ENCODE measurements at regions not wholly inside any gene's neighbourhood (a gene's known extent, or its start where the extent isn't known, plus 50 kb on each side); places are given as distances from the start of the nearest gene placed in this dataset.

DNA sequence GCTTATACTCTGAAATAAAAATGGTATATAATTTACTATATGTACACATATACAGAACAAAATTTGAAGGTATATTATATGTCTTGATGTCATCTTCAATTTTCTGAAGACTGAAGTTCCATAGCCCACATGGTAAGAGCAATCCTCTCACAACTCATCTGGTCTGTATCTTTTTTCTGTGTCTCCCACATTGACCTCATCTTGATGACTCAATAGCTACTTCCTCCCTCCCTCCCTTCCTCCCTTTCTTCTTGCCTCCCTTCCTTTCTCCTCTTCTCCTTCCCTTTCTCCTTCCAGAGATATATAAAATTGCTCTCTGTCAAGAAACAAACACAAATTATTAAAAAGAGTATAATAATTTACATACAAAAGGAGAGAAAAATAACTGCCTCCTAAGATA lies 268.5 kb downstream of the SQOR start:
- Mint-ChIP-seq H3K9me3 (peaks cover 0 to 9% of the 10 kb centered on the region in 2 experiments), H3K4me3 (no peak overlapping the region), H3K36me3 (ENCODE audit: insufficient read depth in 1 of 3, low read depth in 3 of 3) (peaks cover 0 to 1% (median 0%) of the 10 kb centered on the region in 3 experiments; a peak in 1 of 7 replicates), H3K27ac (no peak overlapping the region), H3K27me3 (ENCODE audit: low read depth) (no peaks in the 10 kb centered on the region; the same call in 1 of the 2 replicates), H3K4me1 (no peaks in the 10 kb centered on the region)
- no peak overlapping the region for H2BK15ac ChIP-seq (ENCODE audit: low read depth, low read length)
- H2AK5ac ChIP-seq (ENCODE audit: insufficient read length, low read length): no peak overlapping the region
- no peaks in the 10 kb centered on the region for H4K20me1 ChIP-seq (ENCODE audit: control insufficient read depth, insufficient read depth, insufficient read length)
- no peak overlapping the region for H3K18ac ChIP-seq (ENCODE audit: insufficient read length, low read depth, low read length)
- no peak overlapping the region for H2BK120ac ChIP-seq (ENCODE audit: low read depth, low read length, poor library complexity, severe bottlenecking)
- no peak for DNase-seq
- no peak overlapping the region for H3K9ac ChIP-seq (ENCODE audit: extremely low read depth, insufficient read length, low read length)
- H4K91ac ChIP-seq (ENCODE audit: insufficient read length, low read depth, low read length): no peak overlapping the region
- H3K4me1 ChIP-seq (ENCODE audit: insufficient read depth, low read length): no peaks in the 10 kb centered on the region
- no peaks in the 10 kb centered on the region for H3K27me3 ChIP-seq (ENCODE audit: insufficient read depth, low read length)
- no peaks in the 10 kb centered on the region for H3K79me2 ChIP-seq (ENCODE audit: insufficient read depth, low read length)
- H3K4me2 ChIP-seq (ENCODE audit: insufficient read depth, insufficient read length, low read length): no peak overlapping the region
- H3K27ac ChIP-seq (ENCODE audit: insufficient read length, low read depth, low read length): no peak overlapping the region
- H2AFZ ChIP-seq (ENCODE audit: low read length): no peak overlapping the region
- H3K56ac ChIP-seq (ENCODE audit: insufficient read length, low read depth, low read length): no peak overlapping the region
- H4K5ac ChIP-seq (ENCODE audit: insufficient read length, low read depth, low read length): no peak overlapping the region
- no peak overlapping the region for H3T11ph ChIP-seq (ENCODE audit: low read length)
- no peaks in the 10 kb centered on the region for H3K23me2 ChIP-seq (ENCODE audit: insufficient read length, low read depth, low read length, poor library complexity, severe bottlenecking)
- H2BK5ac ChIP-seq (ENCODE audit: insufficient read length, low read length): no peak overlapping the region
- no peaks in the 10 kb centered on the region for H3K9me3 ChIP-seq (ENCODE audit: control insufficient read depth, low read depth, low read length)
- H3K14ac ChIP-seq (ENCODE audit: insufficient read depth, low read length): no peak overlapping the region
- no peak overlapping the region for H3K4ac ChIP-seq (ENCODE audit: low read depth, low read length)
- H3K23ac ChIP-seq (ENCODE audit: insufficient read length, low read depth, low read length): no peak overlapping the region
- H2BK12ac ChIP-seq (ENCODE audit: insufficient read length, low read depth, low read length): no peak overlapping the region
- H2BK20ac ChIP-seq (ENCODE audit: low read depth, low read length, poor library complexity, severe bottlenecking): no peak overlapping the region
- no peaks in the 10 kb centered on the region for H3K79me1 ChIP-seq (ENCODE audit: insufficient read depth, low read depth, low read length, poor library complexity, severe bottlenecking)
- H4K8ac ChIP-seq (replicated peaks; ENCODE audit: insufficient read length, low read depth, low read length): no peak overlapping the region
- TF ChIP-seq, protein P1, sequence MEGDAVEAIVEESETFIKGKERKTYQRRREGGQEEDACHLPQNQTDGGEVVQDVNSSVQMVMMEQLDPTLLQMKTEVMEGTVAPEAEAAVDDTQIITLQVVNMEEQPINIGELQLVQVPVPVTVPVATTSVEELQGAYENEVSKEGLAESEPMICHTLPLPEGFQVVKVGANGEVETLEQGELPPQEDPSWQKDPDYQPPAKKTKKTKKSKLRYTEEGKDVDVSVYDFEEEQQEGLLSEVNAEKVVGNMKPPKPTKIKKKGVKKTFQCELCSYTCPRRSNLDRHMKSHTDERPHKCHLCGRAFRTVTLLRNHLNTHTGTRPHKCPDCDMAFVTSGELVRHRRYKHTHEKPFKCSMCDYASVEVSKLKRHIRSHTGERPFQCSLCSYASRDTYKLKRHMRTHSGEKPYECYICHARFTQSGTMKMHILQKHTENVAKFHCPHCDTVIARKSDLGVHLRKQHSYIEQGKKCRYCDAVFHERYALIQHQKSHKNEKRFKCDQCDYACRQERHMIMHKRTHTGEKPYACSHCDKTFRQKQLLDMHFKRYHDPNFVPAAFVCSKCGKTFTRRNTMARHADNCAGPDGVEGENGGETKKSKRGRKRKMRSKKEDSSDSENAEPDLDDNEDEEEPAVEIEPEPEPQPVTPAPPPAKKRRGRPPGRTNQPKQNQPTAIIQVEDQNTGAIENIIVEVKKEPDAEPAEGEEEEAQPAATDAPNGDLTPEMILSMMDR (conservative IDR thresholded peaks at IDR 0.05): no peak

Data from H9 (cell line).